ENCODE measurements at regions not wholly inside any gene's neighbourhood (a gene's known extent, or its start where the extent isn't known, plus 50 kb on each side); places are given as distances from the start of the nearest gene placed in this dataset.

- Histone ChIP-seq H3K4me1 (no peaks in the 10 kb centered on the region), H3K27ac (no peak overlapping the region), H3K36me3 (no peaks in the 10 kb centered on the region), H3K9me3 (no peaks in the 10 kb centered on the region), H3K4me3 (no peak overlapping the region), H3K27me3 (no peaks in the 10 kb centered on the region)
- TF ChIP-seq POLR2AphosphoS5 (IDR thresholded peaks at IDR 0.05) (no peak), CTCF (IDR thresholded peaks at IDR 0.05) (no peak), POLR2A (IDR thresholded peaks at IDR 0.05) (no peak), EP300 (IDR thresholded peaks at IDR 0.05; ENCODE audit: low read depth) (no peak)
- DNase-seq: no peak
- WGBS, 2 donors (ENCODE audit: low coverage in 1 of 2): 86% methylated on average over 1 of the region's 1 CpG; no CpG with 5 or more reads in 1 of the 2 donors
- in situ Hi-C loops (cut with MboI; ENCODE audit: low pct_ligation_motif_present in 1 of 4, low pct_unique_long_range_greater_than_20kb in 1 of 4, low sequenced_read_pairs in 3 of 4): no loop called here
- intact Hi-C loops (cut with DNase I; ENCODE audit: low total_unique reads): no loop called here
These were observed 220.1 kb downstream of the BLID start for GRCh38 chr11:121895919-121896318.

- intact Hi-C loops (cut with DNase I; ENCODE audit: low total_unique reads) (no loop called here), in situ Hi-C loops (cut with MboI; ENCODE audit: low pct_ligation_motif_present in 1 of 4, low pct_unique_long_range_greater_than_20kb in 1 of 4, low sequenced_read_pairs in 3 of 4) (no loop called here)
- H3K27ac ChIP-seq: no peak overlapping the region
- no peaks in the 10 kb centered on the region for H3K36me3 ChIP-seq
- H3K27me3 ChIP-seq: no peaks in the 10 kb centered on the region
- H3K9me3 ChIP-seq: no peaks in the 10 kb centered on the region
- TF ChIP-seq EP300 (IDR thresholded peaks at IDR 0.05; ENCODE audit: low read depth) (no peak), POLR2A (IDR thresholded peaks at IDR 0.05) (no peak)
- no peak overlapping the region for H3K4me3 ChIP-seq
- no peaks in the 10 kb centered on the region for H3K4me1 ChIP-seq
- no peak for DNase-seq
- 67 to 70% methylated on average over 3 of the region's 3 CpGs for WGBS, 2 donors (ENCODE audit: low coverage in 1 of 2)
These were observed 221.4 kb downstream of the BLID start for GRCh38 chr11:121894581-121894980.

GRCh38 chr11:121892863-121893262, 223.2 kb downstream of the BLID start:
- in situ Hi-C loops (cut with MboI; ENCODE audit: low pct_ligation_motif_present in 1 of 4, low pct_unique_long_range_greater_than_20kb in 1 of 4, low sequenced_read_pairs in 3 of 4): no loop called here

GRCh38 chr11:121892131-121892681, 223.8 kb downstream of the BLID start:
- in situ Hi-C loops (cut with MboI; ENCODE audit: low pct_ligation_motif_present in 1 of 4, low pct_unique_long_range_greater_than_20kb in 1 of 4, low sequenced_read_pairs in 3 of 4): no loop called here
- Histone ChIP-seq H3K9me3 (no peaks in the 10 kb centered on the region), H3K4me1 (no peaks in the 10 kb centered on the region), H3K4me3 (no peak overlapping the region), H3K36me3 (no peaks in the 10 kb centered on the region), H3K27ac (no peak overlapping the region), H3K27me3 (no peaks in the 10 kb centered on the region)
- 76% methylated on average over 3 of the region's 3 CpGs; no CpG with 5 or more reads in 1 of the 2 donors for WGBS, 2 donors (ENCODE audit: low coverage in 1 of 2)
- intact Hi-C loops (cut with DNase I; ENCODE audit: low total_unique reads): no loop called here
- no peak for DNase-seq
- TF ChIP-seq CTCF (IDR thresholded peaks at IDR 0.05): no peak
- TF ChIP-seq POLR2AphosphoS5 (IDR thresholded peaks at IDR 0.05): no peak
- no peak for TF ChIP-seq POLR2A (IDR thresholded peaks at IDR 0.05)

More at GRCh38 chr11:121892863-121893262, 223.2 kb downstream of the BLID start:
- H3K27ac ChIP-seq: no peak overlapping the region
- no peaks in the 10 kb centered on the region for H3K9me3 ChIP-seq
- no peaks in the 10 kb centered on the region for H3K36me3 ChIP-seq
- intact Hi-C loops (cut with DNase I; ENCODE audit: low total_unique reads): no loop called here
- no peak overlapping the region for H3K4me3 ChIP-seq
- DNase-seq: no peak
- 47 to 59% methylated on average over 2 to 3 of the region's 3 CpGs for WGBS, 2 donors (ENCODE audit: low coverage in 1 of 2)
- H3K4me1 ChIP-seq: no peaks in the 10 kb centered on the region
- no peak for TF ChIP-seq POLR2AphosphoS5 (IDR thresholded peaks at IDR 0.05)
- TF ChIP-seq CTCF (IDR thresholded peaks at IDR 0.05): no peak
- no peak for TF ChIP-seq POLR2A (IDR thresholded peaks at IDR 0.05)
- TF ChIP-seq EP300 (IDR thresholded peaks at IDR 0.05; ENCODE audit: low read depth): no peak
- H3K27me3 ChIP-seq: no peaks in the 10 kb centered on the region

- intact Hi-C loops (cut with DNase I; ENCODE audit: low total_unique reads): no loop called here
- in situ Hi-C loops (cut with MboI; ENCODE audit: low pct_ligation_motif_present in 1 of 4, low pct_unique_long_range_greater_than_20kb in 1 of 4, low sequenced_read_pairs in 3 of 4): no loop called here
- Histone ChIP-seq H3K36me3 (no peaks in the 10 kb centered on the region), H3K9me3 (no peaks in the 10 kb centered on the region), H3K4me3 (no peak overlapping the region), H3K27ac (no peak overlapping the region), H3K27me3 (no peaks in the 10 kb centered on the region), H3K4me1 (peaks cover 0 to 6% (median 3%) of the 10 kb centered on the region in 4 donors)
- TF ChIP-seq POLR2AphosphoS5 (IDR thresholded peaks at IDR 0.05) (no peak), POLR2A (IDR thresholded peaks at IDR 0.05) (no peak), CTCF (IDR thresholded peaks at IDR 0.05) (no peak), EP300 (IDR thresholded peaks at IDR 0.05; ENCODE audit: low read depth) (no peak)
- DNase-seq: no peak
- WGBS, 2 donors (ENCODE audit: low coverage in 1 of 2): 54 to 63% methylated on average over 6 of the region's 6 CpGs
These were observed 225.0 kb downstream of the BLID start for GRCh38 chr11:121890946-121891515.

All from transverse colon (tissue), 4 donors.